ENCODE measurements at regions not wholly inside any gene's neighbourhood (a gene's known extent, or its start where the extent isn't known, plus 50 kb on each side); places are given as distances from the start of the nearest gene placed in this dataset.

DNA sequence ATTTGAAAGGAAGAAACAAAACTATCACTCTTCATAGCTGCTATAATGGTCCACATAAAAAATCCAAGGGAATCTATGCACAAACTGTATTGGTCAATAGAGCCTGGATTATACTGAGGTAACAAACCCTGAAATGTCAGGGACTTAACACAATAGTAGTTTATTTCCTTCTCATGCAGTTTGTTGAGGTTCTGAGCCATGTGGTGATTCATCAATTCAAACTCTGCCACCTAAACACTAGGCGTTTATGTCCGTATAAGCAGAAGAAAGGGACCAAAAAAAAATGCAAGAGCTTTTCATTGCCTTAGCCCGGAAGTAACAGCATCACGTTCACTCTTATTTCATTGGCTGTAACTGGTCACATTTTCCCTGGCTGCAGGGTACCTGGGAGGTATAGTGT lies 464.7 kb downstream of the ZSWIM6 start:
- H3K27ac ChIP-seq = no peak overlapping the region
- H3K4me3 ChIP-seq = no peak overlapping the region
- intact Hi-C loops (cut with micrococcal nuclease; ENCODE audit: unreplicated experiment) = no loop called here
- DNase-seq = no peak
- H3K4me1 ChIP-seq (replicated peaks; ENCODE audit: insufficient read depth) = no peaks in the 10 kb centered on the region
- H3K36me3 ChIP-seq (ENCODE audit: low read depth) = no peaks in the 10 kb centered on the region
- H3F3A ChIP-seq (ENCODE audit: insufficient read depth, low read depth) = no peaks in the 10 kb centered on the region
- no peak overlapping the region for H3K4me2 ChIP-seq
- H4K20me1 ChIP-seq (ENCODE audit: insufficient read depth) = no peaks in the 10 kb centered on the region
- ChIA-PET CTCF (interaction anchor here (0.6 kb wide), 1 partner anchor 58 kb away, joined by 3 read pairs; no protein-coding TSS in a partner anchor), POLR2A (ENCODE audit: unreplicated experiment) (no interaction called here)
- H3K27me3 ChIP-seq (ENCODE audit: insufficient read depth, low read depth) = peaks cover 33% of the 10 kb centered on the region
- H2AFZ ChIP-seq = no peak overlapping the region
- H3K9me2 ChIP-seq (ENCODE audit: insufficient read depth) = no peaks in the 10 kb centered on the region
- H3K9me3 ChIP-seq (ENCODE audit: insufficient read depth, low read depth) = no peaks in the 10 kb centered on the region
- no peaks in the 10 kb centered on the region for H3K79me2 ChIP-seq (ENCODE audit: low read depth)
- no peak for TF ChIP-seq EZH2 (IDR thresholded peaks at IDR 0.05; ENCODE audit: low read depth)
- TF ChIP-seq, protein P1, sequence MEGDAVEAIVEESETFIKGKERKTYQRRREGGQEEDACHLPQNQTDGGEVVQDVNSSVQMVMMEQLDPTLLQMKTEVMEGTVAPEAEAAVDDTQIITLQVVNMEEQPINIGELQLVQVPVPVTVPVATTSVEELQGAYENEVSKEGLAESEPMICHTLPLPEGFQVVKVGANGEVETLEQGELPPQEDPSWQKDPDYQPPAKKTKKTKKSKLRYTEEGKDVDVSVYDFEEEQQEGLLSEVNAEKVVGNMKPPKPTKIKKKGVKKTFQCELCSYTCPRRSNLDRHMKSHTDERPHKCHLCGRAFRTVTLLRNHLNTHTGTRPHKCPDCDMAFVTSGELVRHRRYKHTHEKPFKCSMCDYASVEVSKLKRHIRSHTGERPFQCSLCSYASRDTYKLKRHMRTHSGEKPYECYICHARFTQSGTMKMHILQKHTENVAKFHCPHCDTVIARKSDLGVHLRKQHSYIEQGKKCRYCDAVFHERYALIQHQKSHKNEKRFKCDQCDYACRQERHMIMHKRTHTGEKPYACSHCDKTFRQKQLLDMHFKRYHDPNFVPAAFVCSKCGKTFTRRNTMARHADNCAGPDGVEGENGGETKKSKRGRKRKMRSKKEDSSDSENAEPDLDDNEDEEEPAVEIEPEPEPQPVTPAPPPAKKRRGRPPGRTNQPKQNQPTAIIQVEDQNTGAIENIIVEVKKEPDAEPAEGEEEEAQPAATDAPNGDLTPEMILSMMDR (conservative IDR thresholded peaks at IDR 0.05) = no peak
- no TSS peak for BruUV-seq (replicated peaks)

GRCh38 chr5:61800450-61800849 lies 468.4 kb downstream of the ZSWIM6 start:
- H2AFZ ChIP-seq = no peak overlapping the region
- H3K9me3 ChIP-seq (ENCODE audit: insufficient read depth, low read depth) = no peaks in the 10 kb centered on the region
- H3K27me3 ChIP-seq (ENCODE audit: insufficient read depth, low read depth) = peaks cover 32% of the 10 kb centered on the region
- no peaks in the 10 kb centered on the region for H4K20me1 ChIP-seq (ENCODE audit: insufficient read depth)
- H3K4me1 ChIP-seq (replicated peaks; ENCODE audit: insufficient read depth) = no peaks in the 10 kb centered on the region
- no peak overlapping the region for H3K27ac ChIP-seq
- no peaks in the 10 kb centered on the region for H3F3A ChIP-seq (ENCODE audit: insufficient read depth, low read depth)
- no peak overlapping the region for H3K4me2 ChIP-seq
- intact Hi-C loops (cut with micrococcal nuclease; ENCODE audit: unreplicated experiment) = loop anchor here (10.0 kb wide), 1 partner anchor 126 kb away; no protein-coding TSS in a partner anchor
- H3K4me3 ChIP-seq = no peak overlapping the region
- BruUV-seq (replicated peaks) = no TSS peak
- no peaks in the 10 kb centered on the region for H3K9me2 ChIP-seq (ENCODE audit: insufficient read depth)
- H3K36me3 ChIP-seq (ENCODE audit: low read depth) = no peaks in the 10 kb centered on the region
- CTCF ChIA-PET = no interaction called here
- POLR2A ChIA-PET (ENCODE audit: unreplicated experiment) = no interaction called here
- TF ChIP-seq EZH2 (IDR thresholded peaks at IDR 0.05; ENCODE audit: low read depth) = no peak
- TF ChIP-seq, protein P1 (conservative IDR thresholded peaks at IDR 0.05) = no peak
- no peak for DNase-seq
- H3K79me2 ChIP-seq (ENCODE audit: low read depth) = no peaks in the 10 kb centered on the region

DNA sequence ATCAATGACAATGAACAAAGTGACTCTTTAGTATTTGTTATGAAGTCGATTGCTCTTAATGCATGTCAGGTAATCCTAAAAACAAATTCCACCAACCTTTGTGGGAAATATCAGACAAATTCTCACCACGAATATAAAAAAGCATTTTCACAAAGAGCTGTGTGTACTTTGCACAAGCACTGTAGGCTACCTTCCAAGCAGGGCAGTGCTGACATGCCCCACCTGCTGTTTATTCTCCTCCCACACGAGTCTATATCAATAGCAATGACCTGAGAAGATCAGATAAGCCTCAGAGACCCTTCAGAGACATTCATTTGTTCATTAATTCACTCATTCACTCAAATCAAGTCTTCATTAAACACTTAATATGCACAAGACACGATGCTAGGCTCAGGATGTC lies 469.1 kb downstream of the ZSWIM6 start:
- H3K36me3 ChIP-seq (ENCODE audit: low read depth) = no peaks in the 10 kb centered on the region
- no peaks in the 10 kb centered on the region for H3K9me2 ChIP-seq (ENCODE audit: insufficient read depth)
- TF ChIP-seq EZH2 (IDR thresholded peaks at IDR 0.05; ENCODE audit: low read depth) = no peak
- TF ChIP-seq, protein P1 (conservative IDR thresholded peaks at IDR 0.05) = no peak
- POLR2A ChIA-PET (ENCODE audit: unreplicated experiment) = interaction anchor here (0.6 kb wide), 1 partner anchor 9 kb away, joined by 3 read pairs; no protein-coding TSS in a partner anchor
- no peaks in the 10 kb centered on the region for H3K9me3 ChIP-seq (ENCODE audit: insufficient read depth, low read depth)
- CTCF ChIA-PET = no interaction called here
- H3K4me3 ChIP-seq = no peak overlapping the region
- no peaks in the 10 kb centered on the region for H3K79me2 ChIP-seq (ENCODE audit: low read depth)
- H3K4me1 ChIP-seq (replicated peaks; ENCODE audit: insufficient read depth) = no peaks in the 10 kb centered on the region
- H3K4me2 ChIP-seq = no peak overlapping the region
- H3K27ac ChIP-seq = no peak overlapping the region
- intact Hi-C loops (cut with micrococcal nuclease; ENCODE audit: unreplicated experiment) = loop anchor here (10.0 kb wide), 1 partner anchor 126 kb away; no protein-coding TSS in a partner anchor
- BruUV-seq (replicated peaks) = no TSS peak
- peaks cover 32% of the 10 kb centered on the region for H3K27me3 ChIP-seq (ENCODE audit: insufficient read depth, low read depth)
- no peaks in the 10 kb centered on the region for H3F3A ChIP-seq (ENCODE audit: insufficient read depth, low read depth)
- DNase-seq = no peak
- H2AFZ ChIP-seq = no peak overlapping the region
- no peaks in the 10 kb centered on the region for H4K20me1 ChIP-seq (ENCODE audit: insufficient read depth)
